Loucy (cell line): ENCODE measurements at regions not wholly inside any gene's neighbourhood (a gene's known extent, or its start where the extent isn't known, plus 50 kb on each side); places are given as distances from the start of the nearest gene placed in this dataset.

Experiments used
- H2AFZ ChIP-seq: fragments of 200-600 bp; sonication (generic); 2 replicates; pipeline ENCODE4 v1.6.0; 2016; ENCODE audit warnings: antibody characterized with exemption, mild to moderate bottlenecking, low read length, moderate library complexity
- H3F3A ChIP-seq: fragments of 200-600 bp; 2 replicates; pipeline ENCODE4 v1.6.0; 2016; ENCODE audit warnings: antibody characterized with exemption, low read depth, mild to moderate bottlenecking
- H3K27me3 ChIP-seq: fragments of 200-600 bp; sonication (generic); 2 replicates; pipeline ENCODE4 v1.6.1; 2014; ENCODE audit warnings: low read length, mild to moderate bottlenecking; ENCODE audit not compliant: insufficient read depth, poor library complexity, severe bottlenecking
- H3K36me3 ChIP-seq: fragments of 200-600 bp; sonication (generic); 2 replicates; pipeline ENCODE4 v1.6.1; 2016; ENCODE audit warnings: low read length; ENCODE audit not compliant: insufficient read depth
- H3K4me1 ChIP-seq: fragments of 200-600 bp; sonication (generic); 2 replicates; pipeline ENCODE4 v1.5.1; 2014; ENCODE audit warnings: low read length, mild to moderate bottlenecking; ENCODE audit not compliant: insufficient read depth, poor library complexity, severe bottlenecking
- H3K4me2 ChIP-seq: fragments of 200-600 bp; sonication (generic); 2 replicates; pipeline ENCODE4 v1.6.0; 2014; ENCODE audit warnings: antibody characterized with exemption, low read length, low read depth, mild to moderate bottlenecking; ENCODE audit not compliant: poor library complexity, severe bottlenecking
- H3K4me3 ChIP-seq: fragments of 200-600 bp; sonication (generic); 2 replicates; pipeline ENCODE4 v1.5.1; 2014; ENCODE audit warnings: low read length, mild to moderate bottlenecking, mixed read lengths; ENCODE audit not compliant: poor library complexity, severe bottlenecking
- H3K79me2 ChIP-seq: fragments of 200-600 bp; sonication (generic); 2 replicates; pipeline ENCODE4 v1.6.1; 2014; ENCODE audit warnings: low read length; ENCODE audit not compliant: insufficient read depth
- H3K9ac ChIP-seq: fragments of 200-600 bp; sonication (generic); 2 replicates; pipeline ENCODE4 v1.6.0; 2014; ENCODE audit warnings: mild to moderate bottlenecking, low read depth, low read length, moderate library complexity; ENCODE audit not compliant: poor library complexity, severe bottlenecking
- H3K9me2 ChIP-seq: fragments of 200-600 bp; sonication (generic); replicated peaks from 2 replicates; pipeline ENCODE4 v1.6.1; 2016; ENCODE audit warnings: low read depth, low read length, mixed read lengths
- H3K9me3 ChIP-seq: fragments of 200-600 bp; sonication (generic); 2 replicates; pipeline ENCODE4 v1.6.1; 2014; ENCODE audit warnings: mild to moderate bottlenecking, antibody characterized with exemption, low read length, low read depth; ENCODE audit not compliant: insufficient read depth
- H4K20me1 ChIP-seq: fragments of 200-600 bp; sonication (generic); 2 replicates; pipeline ENCODE4 v1.6.0; 2014; ENCODE audit warnings: antibody characterized with exemption, low read length, mild to moderate bottlenecking; ENCODE audit not compliant: insufficient read depth, poor library complexity, severe bottlenecking
- EZH2phosphoT487 ChIP-seq: fragments of 200-600 bp; IDR thresholded peaks from 2 replicates; pipeline ENCODE4 v1.6.1; 2018; ENCODE audit warnings: antibody characterized with exemption, mild to moderate bottlenecking, moderate library complexity, borderline replicate concordance
- TF ChIP-seq, protein P1 (sequence below): fragments of 200-600 bp; sonication (generic); conservative IDR thresholded peaks from 2 replicates; pipeline ENCODE4 v1.5.1; 2014; ENCODE audit warnings: mild to moderate bottlenecking, antibody characterized with exemption, low read length

DNA sequence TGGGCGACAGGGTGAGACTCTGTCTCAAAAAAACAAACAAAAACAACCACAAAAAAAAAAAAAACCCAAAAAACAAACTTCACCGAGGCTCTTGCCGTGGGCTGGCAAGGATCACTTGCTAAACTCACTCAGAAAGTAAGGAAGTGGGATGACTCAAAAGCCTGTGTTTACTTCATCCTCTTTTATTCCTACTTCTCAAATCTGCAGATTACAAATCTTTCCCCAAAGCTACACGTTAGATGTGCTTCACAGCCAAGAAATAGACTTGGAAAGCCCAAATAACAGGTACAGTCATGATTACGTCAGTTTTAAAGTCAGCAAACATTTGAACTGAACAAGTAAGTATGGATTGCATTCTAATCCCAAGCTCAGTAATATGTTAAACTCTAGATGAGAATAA, 359.3 kb downstream of the ADGRL2 start:
- no peaks in the 10 kb centered on the region for H3K79me2 ChIP-seq
- no peak overlapping the region for H3K9ac ChIP-seq
- H3F3A ChIP-seq: no peaks in the 10 kb centered on the region
- TF ChIP-seq, protein P1, sequence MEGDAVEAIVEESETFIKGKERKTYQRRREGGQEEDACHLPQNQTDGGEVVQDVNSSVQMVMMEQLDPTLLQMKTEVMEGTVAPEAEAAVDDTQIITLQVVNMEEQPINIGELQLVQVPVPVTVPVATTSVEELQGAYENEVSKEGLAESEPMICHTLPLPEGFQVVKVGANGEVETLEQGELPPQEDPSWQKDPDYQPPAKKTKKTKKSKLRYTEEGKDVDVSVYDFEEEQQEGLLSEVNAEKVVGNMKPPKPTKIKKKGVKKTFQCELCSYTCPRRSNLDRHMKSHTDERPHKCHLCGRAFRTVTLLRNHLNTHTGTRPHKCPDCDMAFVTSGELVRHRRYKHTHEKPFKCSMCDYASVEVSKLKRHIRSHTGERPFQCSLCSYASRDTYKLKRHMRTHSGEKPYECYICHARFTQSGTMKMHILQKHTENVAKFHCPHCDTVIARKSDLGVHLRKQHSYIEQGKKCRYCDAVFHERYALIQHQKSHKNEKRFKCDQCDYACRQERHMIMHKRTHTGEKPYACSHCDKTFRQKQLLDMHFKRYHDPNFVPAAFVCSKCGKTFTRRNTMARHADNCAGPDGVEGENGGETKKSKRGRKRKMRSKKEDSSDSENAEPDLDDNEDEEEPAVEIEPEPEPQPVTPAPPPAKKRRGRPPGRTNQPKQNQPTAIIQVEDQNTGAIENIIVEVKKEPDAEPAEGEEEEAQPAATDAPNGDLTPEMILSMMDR: no peak
- no peak for TF ChIP-seq EZH2phosphoT487
- no peaks in the 10 kb centered on the region for H3K36me3 ChIP-seq
- H3K9me2 ChIP-seq: no peaks in the 10 kb centered on the region
- H3K4me2 ChIP-seq: no peak overlapping the region
- H4K20me1 ChIP-seq: no peaks in the 10 kb centered on the region
- H3K27me3 ChIP-seq: no peaks in the 10 kb centered on the region
- H2AFZ ChIP-seq: peak overlapping the region; percentile 77
- no peaks in the 10 kb centered on the region for H3K9me3 ChIP-seq
- no peak overlapping the region for H3K4me3 ChIP-seq
- H3K4me1 ChIP-seq: peaks cover 23% of the 10 kb centered on the region

DNA sequence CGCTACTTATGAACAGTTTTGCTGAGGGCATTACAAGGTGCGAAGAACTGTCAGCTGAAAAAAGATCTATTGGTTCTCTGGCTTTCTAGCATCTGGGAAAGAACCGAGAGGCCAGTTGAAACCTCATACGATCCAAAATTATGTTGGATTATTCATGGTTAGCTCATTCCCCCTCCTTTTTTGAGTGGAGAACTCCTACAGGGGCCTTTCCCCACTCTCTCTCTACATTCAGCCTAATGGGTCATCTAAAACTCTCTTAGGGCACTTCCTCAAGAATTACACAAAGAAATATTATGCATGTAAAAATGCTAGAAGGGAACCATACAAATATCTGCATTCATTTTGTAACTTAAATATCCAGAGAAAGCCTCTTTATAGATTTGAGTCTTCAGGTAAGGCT, 358.2 kb downstream of the ADGRL2 start:
- Histone ChIP-seq H3K4me3 (no peak overlapping the region), H3K4me2 (no peak overlapping the region)

DNA sequence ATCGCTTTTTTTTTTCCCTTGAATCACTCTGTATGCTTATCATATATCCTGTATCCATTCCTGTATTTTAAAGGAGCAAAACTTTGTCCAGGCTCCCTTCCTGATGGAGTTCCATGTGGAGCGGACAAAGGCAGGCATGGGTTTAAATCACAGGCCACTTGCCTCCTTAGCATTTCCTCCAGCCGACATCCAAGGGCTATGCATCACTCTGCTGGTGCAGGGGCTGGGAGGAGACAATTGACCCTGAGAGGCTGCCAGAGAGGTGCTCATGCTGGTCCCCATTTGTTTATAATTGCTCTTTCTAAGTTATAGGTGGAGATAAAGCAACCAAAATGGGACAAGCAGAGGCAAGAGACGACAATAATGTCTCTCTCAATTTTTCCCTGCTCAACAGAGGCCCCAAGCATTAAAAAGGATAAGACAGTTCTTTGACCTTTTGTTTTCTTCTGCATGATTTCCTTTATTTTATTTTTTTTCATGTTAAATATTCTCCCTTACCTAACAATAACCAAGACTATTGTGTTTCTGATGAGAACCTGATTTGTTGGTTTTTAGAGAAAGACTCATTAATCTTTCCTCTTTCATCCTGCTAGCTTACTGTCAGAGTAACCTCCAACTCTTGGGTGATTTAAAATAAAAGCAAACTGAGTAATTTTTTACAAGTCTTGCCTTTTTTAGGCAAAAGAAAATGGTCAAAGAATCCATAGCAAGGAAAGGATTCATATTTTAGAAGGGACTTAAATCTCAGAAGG, 353.7 kb downstream of the ADGRL2 start:
- Histone ChIP-seq H3K4me1 (peaks cover 11% of the 10 kb centered on the region), H3K27me3 (no peaks in the 10 kb centered on the region), H3K4me2 (no peak overlapping the region), H3K9ac (no peak overlapping the region), H3K9me2 (no peaks in the 10 kb centered on the region), H3K79me2 (no peaks in the 10 kb centered on the region), H4K20me1 (no peaks in the 10 kb centered on the region), H3K9me3 (no peaks in the 10 kb centered on the region), H3F3A (no peaks in the 10 kb centered on the region), H2AFZ (no peak overlapping the region), H3K4me3 (no peak overlapping the region), H3K36me3 (no peaks in the 10 kb centered on the region)
- TF ChIP-seq, protein P1: no peak
- no peak for TF ChIP-seq EZH2phosphoT487

More for the DNA sequence above, 358.2 kb downstream of the ADGRL2 start:
- no peak overlapping the region for H2AFZ ChIP-seq
- no peaks in the 10 kb centered on the region for H3K79me2 ChIP-seq
- H3K27me3 ChIP-seq: no peaks in the 10 kb centered on the region
- H3K4me1 ChIP-seq: peaks cover 23% of the 10 kb centered on the region
- H4K20me1 ChIP-seq: no peaks in the 10 kb centered on the region
- no peaks in the 10 kb centered on the region for H3K36me3 ChIP-seq
- H3K9me3 ChIP-seq: no peaks in the 10 kb centered on the region
- H3K9me2 ChIP-seq: no peaks in the 10 kb centered on the region
- no peaks in the 10 kb centered on the region for H3F3A ChIP-seq
- H3K9ac ChIP-seq: no peak overlapping the region
- TF ChIP-seq EZH2phosphoT487: no peak
- TF ChIP-seq, protein P1: no peak
